GM19395 (cell line): ENCODE measurements at regions not wholly inside any gene's neighbourhood (a gene's known extent, or its start where the extent isn't known, plus 50 kb on each side); places are given as distances from the start of the nearest gene placed in this dataset.

Experiments used
- ATAC-seq: cut with Tn5 transposase; IDR thresholded peaks from one replicate; pipeline ENCODE4 v1.9.1; 2021; ENCODE audit warnings: mild to moderate bottlenecking, moderate library complexity; ENCODE audit not compliant: unreplicated experiment

GRCh38 chr11:128269466-128269865, 317.9 kb downstream of the ETS1 start:
- no peak for ATAC-seq

- no peak for ATAC-seq
These were observed 320.5 kb downstream of the ETS1 start for GRCh38 chr11:128266893-128267292.

- ATAC-seq, result no peak
These were observed 324.7 kb downstream of the ETS1 start for GRCh38 chr11:128262463-128263345.

- ATAC-seq, result no peak
These were observed 326.3 kb downstream of the ETS1 start for GRCh38 chr11:128261011-128261421.

- no peak for ATAC-seq
These were observed 327.0 kb downstream of the ETS1 start for GRCh38 chr11:128260398-128260797.

- no peak for ATAC-seq
These were observed 327.5 kb downstream of the ETS1 start for GRCh38 chr11:128259816-128260215.

GRCh38 chr11:128254941-128255340, 332.4 kb downstream of the ETS1 start:
- no peak for ATAC-seq

GRCh38 chr11:128251140-128251539, 336.2 kb downstream of the ETS1 start:
- no peak for ATAC-seq

GRCh38 chr11:128250482-128250881, 336.9 kb downstream of the ETS1 start:
- no peak for ATAC-seq

GRCh38 chr11:128246810-128247594, 340.4 kb downstream of the ETS1 start:
- ATAC-seq, result no peak

- no peak for ATAC-seq
These were observed 341.0 kb downstream of the ETS1 start for GRCh38 chr11:128246364-128246801.

- ATAC-seq, result no peak
These were observed 342.5 kb downstream of the ETS1 start for GRCh38 chr11:128244871-128245270.

GRCh38 chr11:128242451-128242850, 344.9 kb downstream of the ETS1 start:
- ATAC-seq, result no peak

GRCh38 chr11:128240546-128240945, 346.8 kb downstream of the ETS1 start:
- ATAC-seq, result no peak

- peak; percentile 12 for ATAC-seq
These were observed 348.1 kb downstream of the ETS1 start for GRCh38 chr11:128239306-128239705.

GRCh38 chr11:128238521-128239265, 348.7 kb downstream of the ETS1 start:
- ATAC-seq, result peak; percentile 79

GRCh38 chr11:128236506-128237498, 350.6 kb downstream of the ETS1 start:
- ATAC-seq, result no peak

- ATAC-seq, result no peak
These were observed 351.4 kb downstream of the ETS1 start for GRCh38 chr11:128235958-128236357.

GRCh38 chr11:128235426-128235825, 351.9 kb downstream of the ETS1 start:
- no peak for ATAC-seq

GRCh38 chr11:128234143-128234542, 353.2 kb downstream of the ETS1 start:
- ATAC-seq, result no peak
